ENCODE measurements at regions not wholly inside any gene's neighbourhood (a gene's known extent, or its start where the extent isn't known, plus 50 kb on each side); places are given as distances from the start of the nearest gene placed in this dataset.

DNA sequence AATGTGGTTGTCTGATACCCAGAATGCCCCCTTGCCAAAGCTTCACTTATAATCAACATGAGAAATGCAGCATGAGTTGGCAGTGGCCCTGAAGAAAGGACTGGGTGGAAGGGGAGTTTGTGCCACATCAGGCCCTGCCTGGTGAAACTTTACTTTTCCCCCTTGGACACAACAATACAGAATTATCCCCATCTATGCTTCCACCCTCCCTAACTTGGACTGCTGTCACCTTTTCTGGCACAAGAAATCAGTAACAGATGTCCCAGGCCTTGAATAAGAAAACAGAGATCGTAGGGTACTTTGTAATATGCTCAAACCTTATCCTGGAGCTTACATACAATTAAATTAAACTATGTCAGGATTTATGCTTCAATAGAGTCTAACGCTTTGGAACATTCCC, 128.9 kb upstream of the SATB2 start:
- Mint-ChIP-seq H3K27ac (no peak overlapping the region), H3K4me3 (no peak overlapping the region; a peak in 1 of 5 replicates), H3K36me3 (ENCODE audit: insufficient read depth in 1 of 3, low read depth in 3 of 3) (no peaks in the 10 kb centered on the region), H3K9me3 (no peaks in the 10 kb centered on the region), H3K27me3 (ENCODE audit: low read depth) (peaks cover 2% of the 10 kb centered on the region), H3K4me1 (peaks cover 34 to 44% of the 10 kb centered on the region in 2 experiments)
- WGBS (ENCODE audit: extremely low coverage, insufficient read length, low lambda C conversion rate), result no CpG with 5 or more reads among the region's 2 CpGs
- Histone ChIP-seq H3K14ac (ENCODE audit: insufficient read depth, low read length) (no peak overlapping the region), H3K27me3 (ENCODE audit: insufficient read depth, low read length) (no peaks in the 10 kb centered on the region), H3K9ac (ENCODE audit: extremely low read depth, insufficient read length, low read length) (no peak overlapping the region), H2BK12ac (ENCODE audit: insufficient read length, low read depth, low read length) (no peak overlapping the region), H3K4me2 (ENCODE audit: insufficient read depth, insufficient read length, low read length) (no peak overlapping the region), H4K8ac (replicated peaks; ENCODE audit: insufficient read length, low read depth, low read length) (no peak overlapping the region), H2BK120ac (ENCODE audit: low read depth, low read length, poor library complexity, severe bottlenecking) (no peak overlapping the region), H3K79me2 (ENCODE audit: insufficient read depth, low read length) (no peaks in the 10 kb centered on the region), H3K18ac (ENCODE audit: insufficient read length, low read depth, low read length) (no peak overlapping the region), H2BK20ac (ENCODE audit: low read depth, low read length, poor library complexity, severe bottlenecking) (no peak overlapping the region), H3K23me2 (ENCODE audit: insufficient read length, low read depth, low read length, poor library complexity, severe bottlenecking) (peaks cover 3% of the 10 kb centered on the region), H4K20me1 (ENCODE audit: control insufficient read depth, insufficient read depth, insufficient read length) (no peaks in the 10 kb centered on the region), H2BK15ac (ENCODE audit: low read depth, low read length) (no peak overlapping the region), H3K27ac (ENCODE audit: insufficient read length, low read depth, low read length) (no peak overlapping the region), H3K4me1 (ENCODE audit: insufficient read depth, low read length) (peaks cover 8% of the 10 kb centered on the region), H3K79me1 (ENCODE audit: insufficient read depth, low read depth, low read length, poor library complexity, severe bottlenecking) (no peaks in the 10 kb centered on the region), H2BK5ac (ENCODE audit: insufficient read length, low read length) (no peak overlapping the region), H3K9me3 (ENCODE audit: control insufficient read depth, low read depth, low read length) (no peaks in the 10 kb centered on the region), H2AK5ac (ENCODE audit: insufficient read length, low read length) (no peak overlapping the region), H4K91ac (ENCODE audit: insufficient read length, low read depth, low read length) (no peak overlapping the region), H2AFZ (ENCODE audit: low read length) (peak overlapping the region; percentile 40), H3T11ph (ENCODE audit: low read length) (no peak overlapping the region), H3K4ac (ENCODE audit: low read depth, low read length) (no peak overlapping the region), H3K23ac (ENCODE audit: insufficient read length, low read depth, low read length) (no peak overlapping the region), H4K5ac (ENCODE audit: insufficient read length, low read depth, low read length) (no peak overlapping the region), H3K56ac (ENCODE audit: insufficient read length, low read depth, low read length) (no peak overlapping the region)
- no peak for DNase-seq
- TF ChIP-seq, protein P1, sequence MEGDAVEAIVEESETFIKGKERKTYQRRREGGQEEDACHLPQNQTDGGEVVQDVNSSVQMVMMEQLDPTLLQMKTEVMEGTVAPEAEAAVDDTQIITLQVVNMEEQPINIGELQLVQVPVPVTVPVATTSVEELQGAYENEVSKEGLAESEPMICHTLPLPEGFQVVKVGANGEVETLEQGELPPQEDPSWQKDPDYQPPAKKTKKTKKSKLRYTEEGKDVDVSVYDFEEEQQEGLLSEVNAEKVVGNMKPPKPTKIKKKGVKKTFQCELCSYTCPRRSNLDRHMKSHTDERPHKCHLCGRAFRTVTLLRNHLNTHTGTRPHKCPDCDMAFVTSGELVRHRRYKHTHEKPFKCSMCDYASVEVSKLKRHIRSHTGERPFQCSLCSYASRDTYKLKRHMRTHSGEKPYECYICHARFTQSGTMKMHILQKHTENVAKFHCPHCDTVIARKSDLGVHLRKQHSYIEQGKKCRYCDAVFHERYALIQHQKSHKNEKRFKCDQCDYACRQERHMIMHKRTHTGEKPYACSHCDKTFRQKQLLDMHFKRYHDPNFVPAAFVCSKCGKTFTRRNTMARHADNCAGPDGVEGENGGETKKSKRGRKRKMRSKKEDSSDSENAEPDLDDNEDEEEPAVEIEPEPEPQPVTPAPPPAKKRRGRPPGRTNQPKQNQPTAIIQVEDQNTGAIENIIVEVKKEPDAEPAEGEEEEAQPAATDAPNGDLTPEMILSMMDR (conservative IDR thresholded peaks at IDR 0.05), result no peak

Data from H9 (cell line).